Mesendoderm (in vitro differentiated cells): ENCODE measurements at regions not wholly inside any gene's neighbourhood (a gene's known extent, or its start where the extent isn't known, plus 50 kb on each side); places are given as distances from the start of the nearest gene placed in this dataset.

Experiments used
- DNase-seq: peaks from one replicate; pipeline ENCODE4 v3.0.0; 2013
- H2AK5ac ChIP-seq: 2 replicates; pipeline ENCODE4 v1.6.1; 2013; ENCODE audit warnings: low read length, inconsistent platforms
- H2BK120ac ChIP-seq: 2 replicates; pipeline ENCODE4 v1.6.1; 2013; ENCODE audit warnings: low read depth, mild to moderate bottlenecking, low read length, moderate library complexity, mixed read lengths
- H2BK15ac ChIP-seq: replicated peaks from 2 replicates; pipeline ENCODE4 v1.6.1; 2013; ENCODE audit warnings: low read depth, mild to moderate bottlenecking, moderate library complexity
- H2BK5ac ChIP-seq: 2 replicates; pipeline ENCODE4 v1.6.1; 2013; ENCODE audit warnings: low read length, inconsistent platforms
- H3K18ac ChIP-seq: 2 replicates; pipeline ENCODE4 v1.6.1; 2013; ENCODE audit warnings: mild to moderate bottlenecking, low read length, mixed read lengths
- H3K23ac ChIP-seq: one replicate; pipeline ENCODE4 v1.6.1; 2013; ENCODE audit warnings: low read length
- H3K27ac ChIP-seq: 2 replicates; pipeline ENCODE4 v1.5.1; 2013; ENCODE audit warnings: low read depth, mild to moderate bottlenecking, inconsistent platforms, low read length, moderate library complexity
- H3K27me3 ChIP-seq: 2 replicates; pipeline ENCODE4 v1.6.1; 2013; ENCODE audit warnings: low read length, control low read depth, mild to moderate bottlenecking, inconsistent platforms; ENCODE audit not compliant: insufficient read depth, poor library complexity
- H3K36me3 ChIP-seq: 2 replicates; pipeline ENCODE4 v1.6.1; 2013; ENCODE audit warnings: low read length, inconsistent platforms; ENCODE audit not compliant: control insufficient read depth, insufficient read depth
- H3K4ac ChIP-seq: one replicate; pipeline ENCODE4 v1.6.1; 2013; ENCODE audit warnings: low read depth, mild to moderate bottlenecking, low read length, moderate library complexity
- H3K4me1 ChIP-seq: 2 replicates; pipeline ENCODE4 v1.6.1; 2013; ENCODE audit warnings: low read depth, low read length, inconsistent platforms; ENCODE audit not compliant: control insufficient read depth
- H3K4me2 ChIP-seq: 2 replicates; pipeline ENCODE4 v1.6.1; 2013; ENCODE audit warnings: low read length
- H3K4me3 ChIP-seq: 2 replicates; pipeline ENCODE4 v1.5.1; 2013; ENCODE audit warnings: mild to moderate bottlenecking, low read length
- H3K56ac ChIP-seq: one replicate; pipeline ENCODE4 v1.6.1; 2013; ENCODE audit warnings: low read length
- H3K79me1 ChIP-seq: 2 replicates; pipeline ENCODE4 v1.6.1; 2013; ENCODE audit warnings: low read length, inconsistent platforms
- H3K79me2 ChIP-seq: 2 replicates; pipeline ENCODE4 v1.6.1; 2013; ENCODE audit warnings: mild to moderate bottlenecking, low read length; ENCODE audit not compliant: control insufficient read depth, insufficient read depth
- H3K9ac ChIP-seq: 2 replicates; pipeline ENCODE4 v1.6.1; 2013; ENCODE audit warnings: low read length, inconsistent platforms
- H4K5ac ChIP-seq: one replicate; pipeline ENCODE4 v1.6.1; 2013; ENCODE audit warnings: low read length
- H4K8ac ChIP-seq: one replicate; pipeline ENCODE4 v1.6.1; 2013; ENCODE audit warnings: low read depth, mild to moderate bottlenecking, control low read depth, low read length, moderate library complexity
- WGBS: extraction: QIAGEN DNeasy Blood & Tissue Kit; methylation state at CpG from one replicate; pipeline ENCODE4 v1.1.7; 2013; ENCODE audit warnings: low lambda C conversion rate, missing lambda C conversion rate; ENCODE audit not compliant: insufficient coverage; ENCODE audit errors: extremely low coverage; 5-methylcytosine and 5-hydroxymethylcytosine counted together

GRCh38 chr5:108436696-108437095, 54.8 kb upstream of the FBXL17 start:
- Histone ChIP-seq H4K8ac (no peak overlapping the region), H4K5ac (no peak overlapping the region), H3K56ac (no peak overlapping the region), H2BK120ac (no peak overlapping the region), H2BK15ac (no peak overlapping the region), H3K79me2 (no peaks in the 10 kb centered on the region), H3K27ac (no peak overlapping the region), H3K36me3 (no peaks in the 10 kb centered on the region), H2AK5ac (no peak overlapping the region), H3K79me1 (no peaks in the 10 kb centered on the region), H2BK5ac (no peak overlapping the region), H3K9ac (no peak overlapping the region), H3K27me3 (no peaks in the 10 kb centered on the region), H3K4me2 (no peak overlapping the region), H3K4me3 (no peak overlapping the region), H3K4ac (no peak overlapping the region), H3K4me1 (no peaks in the 10 kb centered on the region), H3K23ac (no peak overlapping the region), H3K18ac (no peak overlapping the region)
- DNase-seq, result no peak
- WGBS, result no CpG with 5 or more reads among the region's 5 CpGs

GRCh38 chr5:108433600-108433999, 51.7 kb upstream of the FBXL17 start:
- no peak for DNase-seq
- H2BK15ac ChIP-seq, result no peak overlapping the region
- H3K9ac ChIP-seq, result no peak overlapping the region
- no peaks in the 10 kb centered on the region for H3K79me2 ChIP-seq
- H2BK5ac ChIP-seq, result no peak overlapping the region
- no peaks in the 10 kb centered on the region for H3K4me1 ChIP-seq
- H2AK5ac ChIP-seq, result no peak overlapping the region
- no peak overlapping the region for H3K27ac ChIP-seq
- no peak overlapping the region for H3K4ac ChIP-seq
- no peaks in the 10 kb centered on the region for H3K36me3 ChIP-seq
- no peaks in the 10 kb centered on the region for H3K27me3 ChIP-seq
- no peak overlapping the region for H3K23ac ChIP-seq
- H3K79me1 ChIP-seq, result no peaks in the 10 kb centered on the region
- no peak overlapping the region for H3K4me3 ChIP-seq
- no peak overlapping the region for H3K18ac ChIP-seq
- H3K56ac ChIP-seq, result no peak overlapping the region
- H4K5ac ChIP-seq, result no peak overlapping the region
- no peak overlapping the region for H3K4me2 ChIP-seq
- no peak overlapping the region for H4K8ac ChIP-seq
- WGBS, result 100% methylated on average over 1 of the region's 3 CpGs
- H2BK120ac ChIP-seq, result no peak overlapping the region

- Histone ChIP-seq H3K23ac (no peak overlapping the region), H2BK5ac (no peak overlapping the region), H2BK15ac (no peak overlapping the region), H3K18ac (no peak overlapping the region), H2AK5ac (no peak overlapping the region), H3K36me3 (no peaks in the 10 kb centered on the region), H3K27me3 (no peaks in the 10 kb centered on the region), H3K4me2 (no peak overlapping the region), H4K8ac (no peak overlapping the region), H3K4ac (no peak overlapping the region), H3K4me1 (no peaks in the 10 kb centered on the region), H4K5ac (no peak overlapping the region), H3K56ac (no peak overlapping the region), H2BK120ac (no peak overlapping the region), H3K27ac (no peak overlapping the region), H3K9ac (no peak overlapping the region), H3K79me2 (no peaks in the 10 kb centered on the region), H3K79me1 (no peaks in the 10 kb centered on the region), H3K4me3 (no peak overlapping the region)
- WGBS, result no CpG with 5 or more reads among the region's 2 CpGs
- DNase-seq, result no peak
Measured at GRCh38 chr5:108432024-108432423, 50.1 kb upstream of the FBXL17 start.
